ENCODE measurements at regions not wholly inside any gene's neighbourhood (a gene's known extent, or its start where the extent isn't known, plus 50 kb on each side); places are given as distances from the start of the nearest gene placed in this dataset.

GRCh38 chr9:89872913-89873707, 268.3 kb downstream of the GADD45G start:
- TF ChIP-seq, protein P1, sequence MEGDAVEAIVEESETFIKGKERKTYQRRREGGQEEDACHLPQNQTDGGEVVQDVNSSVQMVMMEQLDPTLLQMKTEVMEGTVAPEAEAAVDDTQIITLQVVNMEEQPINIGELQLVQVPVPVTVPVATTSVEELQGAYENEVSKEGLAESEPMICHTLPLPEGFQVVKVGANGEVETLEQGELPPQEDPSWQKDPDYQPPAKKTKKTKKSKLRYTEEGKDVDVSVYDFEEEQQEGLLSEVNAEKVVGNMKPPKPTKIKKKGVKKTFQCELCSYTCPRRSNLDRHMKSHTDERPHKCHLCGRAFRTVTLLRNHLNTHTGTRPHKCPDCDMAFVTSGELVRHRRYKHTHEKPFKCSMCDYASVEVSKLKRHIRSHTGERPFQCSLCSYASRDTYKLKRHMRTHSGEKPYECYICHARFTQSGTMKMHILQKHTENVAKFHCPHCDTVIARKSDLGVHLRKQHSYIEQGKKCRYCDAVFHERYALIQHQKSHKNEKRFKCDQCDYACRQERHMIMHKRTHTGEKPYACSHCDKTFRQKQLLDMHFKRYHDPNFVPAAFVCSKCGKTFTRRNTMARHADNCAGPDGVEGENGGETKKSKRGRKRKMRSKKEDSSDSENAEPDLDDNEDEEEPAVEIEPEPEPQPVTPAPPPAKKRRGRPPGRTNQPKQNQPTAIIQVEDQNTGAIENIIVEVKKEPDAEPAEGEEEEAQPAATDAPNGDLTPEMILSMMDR (tag by site-specific recombination; IDR thresholded peaks at IDR 0.05), result no peak
- TF ChIP-seq ZBTB7A (tag by site-specific recombination; IDR thresholded peaks at IDR 0.05; ENCODE audit: low read depth), result no peak
- TF ChIP-seq TCF7L2 (IDR thresholded peaks at IDR 0.05; ENCODE audit: borderline replicate concordance, low read depth, low read length), result no peak
- TF ChIP-seq ZNF629 (tag by site-specific recombination; IDR thresholded peaks at IDR 0.05), result no peak
- no peak for TF ChIP-seq KLF7 (tag by site-specific recombination; IDR thresholded peaks at IDR 0.05; ENCODE audit: borderline replicate concordance)
- TF ChIP-seq ZNF423 (tag by site-specific recombination; IDR thresholded peaks at IDR 0.05), result no peak
- no peak for TF ChIP-seq ELK4 (IDR thresholded peaks at IDR 0.05; ENCODE audit: borderline replicate concordance, low read depth, low read length)
- TF ChIP-seq ZNF707 (tag by site-specific recombination; IDR thresholded peaks at IDR 0.05), result no peak
- no peak for TF ChIP-seq SP2 (tag by site-specific recombination; IDR thresholded peaks at IDR 0.05)
- TF ChIP-seq, protein P2, sequence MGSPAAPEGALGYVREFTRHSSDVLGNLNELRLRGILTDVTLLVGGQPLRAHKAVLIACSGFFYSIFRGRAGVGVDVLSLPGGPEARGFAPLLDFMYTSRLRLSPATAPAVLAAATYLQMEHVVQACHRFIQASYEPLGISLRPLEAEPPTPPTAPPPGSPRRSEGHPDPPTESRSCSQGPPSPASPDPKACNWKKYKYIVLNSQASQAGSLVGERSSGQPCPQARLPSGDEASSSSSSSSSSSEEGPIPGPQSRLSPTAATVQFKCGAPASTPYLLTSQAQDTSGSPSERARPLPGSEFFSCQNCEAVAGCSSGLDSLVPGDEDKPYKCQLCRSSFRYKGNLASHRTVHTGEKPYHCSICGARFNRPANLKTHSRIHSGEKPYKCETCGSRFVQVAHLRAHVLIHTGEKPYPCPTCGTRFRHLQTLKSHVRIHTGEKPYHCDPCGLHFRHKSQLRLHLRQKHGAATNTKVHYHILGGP (tag by site-specific recombination; IDR thresholded peaks at IDR 0.05), result no peak
- no peak for TF ChIP-seq ZNF266 (tag by site-specific recombination; IDR thresholded peaks at IDR 0.05; ENCODE audit: low read depth)
